ENCODE measurements at regions not wholly inside any gene's neighbourhood (a gene's known extent, or its start where the extent isn't known, plus 50 kb on each side); places are given as distances from the start of the nearest gene placed in this dataset.

- DNase-seq, result no peak
These were observed 115.6 kb upstream of the PTPN1 start for GRCh38 chr20:50394569-50394968.

DNA sequence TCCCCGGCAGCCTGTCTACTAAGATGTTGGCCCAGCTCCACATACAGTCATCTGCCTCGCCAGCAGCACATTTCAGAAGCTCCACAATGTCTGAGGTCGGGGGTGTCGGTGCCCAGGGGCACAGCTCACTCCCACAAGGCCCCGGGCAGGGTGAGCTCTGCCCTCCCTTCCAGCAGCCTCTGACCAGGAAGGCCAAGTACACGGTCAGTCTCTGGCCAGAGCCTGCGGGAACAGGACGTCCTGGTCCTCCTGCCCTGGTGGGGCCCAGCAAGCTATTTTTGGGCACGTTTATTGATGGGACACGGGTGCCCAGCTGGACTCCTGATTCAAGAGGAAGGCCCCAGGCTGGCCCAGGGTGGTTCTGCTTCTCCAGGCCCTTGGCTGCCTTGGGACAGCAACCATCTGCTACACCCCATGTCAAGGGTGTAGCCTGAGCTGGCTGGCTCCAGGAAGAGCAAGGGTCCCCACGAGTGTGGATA, 114.9 kb upstream of the PTPN1 start:
- no peak for DNase-seq

GRCh38 chr20:50395914-50396488, 114.2 kb upstream of the PTPN1 start:
- no peak for DNase-seq

DNA sequence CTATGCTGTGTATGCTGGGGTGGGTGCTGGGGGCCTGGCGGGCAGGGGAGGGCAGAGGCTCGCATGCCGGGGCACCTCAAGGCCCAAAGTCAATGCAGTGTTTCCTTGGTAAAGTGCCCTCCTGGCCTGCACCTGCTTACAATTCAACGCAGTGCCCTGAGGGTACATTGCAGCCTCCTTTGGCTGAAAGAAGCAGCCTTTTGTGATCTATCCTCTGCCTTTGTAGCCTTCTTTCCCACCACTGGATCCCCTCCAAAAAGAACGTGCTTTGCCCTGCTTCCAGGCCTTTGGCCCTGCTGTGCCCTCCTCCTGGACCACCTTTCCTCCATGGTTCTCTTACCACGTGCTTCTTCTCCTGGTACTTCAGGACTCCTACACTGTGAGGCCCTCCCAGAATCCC, 113.6 kb upstream of the PTPN1 start:
- DNase-seq, result no peak

DNA sequence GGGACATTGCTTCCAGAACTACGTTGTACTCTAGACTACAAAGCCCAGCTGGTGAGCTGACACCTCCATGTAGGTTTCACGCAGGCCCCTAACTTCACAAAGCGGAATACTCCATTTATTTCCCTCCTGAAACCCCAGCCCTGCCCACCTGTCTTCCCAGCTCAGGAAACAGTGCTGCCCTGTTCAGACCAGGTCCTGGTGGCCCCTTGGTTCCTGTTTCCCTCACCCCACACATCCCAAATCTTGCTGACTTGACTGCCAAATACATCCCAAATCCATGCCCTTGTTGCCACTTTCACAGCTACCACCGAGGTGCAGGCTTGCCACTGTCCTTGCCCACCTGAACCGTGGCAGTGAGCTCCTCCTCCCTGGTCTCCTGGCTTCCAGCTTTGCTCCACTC, 113.1 kb upstream of the PTPN1 start:
- no peak for DNase-seq

DNA sequence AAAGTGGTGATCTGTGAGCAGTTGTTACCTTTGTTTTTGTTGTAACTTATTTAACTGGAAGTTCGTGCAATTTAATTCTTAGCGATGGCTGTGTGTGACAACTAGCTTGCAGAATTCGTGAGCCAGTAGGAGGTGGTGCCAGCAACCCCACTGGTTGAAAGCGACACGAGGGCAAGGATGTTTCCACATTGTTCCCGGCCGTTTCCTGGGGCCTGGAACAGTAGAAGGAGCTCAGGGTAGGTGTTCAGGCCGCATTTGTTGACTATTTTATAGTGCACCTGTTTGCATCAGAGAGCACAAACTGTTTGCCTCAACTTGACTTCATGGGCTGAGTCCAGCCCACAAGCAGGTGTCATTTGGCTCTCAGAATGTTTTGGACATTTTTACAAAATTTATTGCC, 112.1 kb upstream of the PTPN1 start:
- DNase-seq, result no peak

DNA sequence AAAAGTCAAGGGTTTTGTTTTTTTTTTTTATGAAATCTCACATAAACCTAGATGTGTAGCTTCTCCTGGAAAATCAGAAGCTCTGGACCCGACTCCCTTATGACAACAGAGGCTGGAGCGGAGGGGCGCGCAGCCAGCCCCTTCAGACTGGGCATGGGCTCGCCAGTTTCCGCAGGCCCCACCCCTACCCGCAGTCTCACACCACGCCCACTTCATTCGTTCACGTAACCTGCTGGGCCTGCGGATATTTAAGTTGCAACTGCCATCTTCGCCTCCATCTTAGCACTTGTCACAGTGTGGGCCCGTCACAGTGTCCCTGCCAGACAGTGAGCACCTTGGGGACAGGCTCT, 111.7 kb upstream of the PTPN1 start:
- DNase-seq, result no peak

- DNase-seq, result no peak
These were observed 111.2 kb upstream of the PTPN1 start for GRCh38 chr20:50398821-50399554.

GRCh38 chr20:50399555-50399916, 110.6 kb upstream of the PTPN1 start:
- DNase-seq, result no peak

DNA sequence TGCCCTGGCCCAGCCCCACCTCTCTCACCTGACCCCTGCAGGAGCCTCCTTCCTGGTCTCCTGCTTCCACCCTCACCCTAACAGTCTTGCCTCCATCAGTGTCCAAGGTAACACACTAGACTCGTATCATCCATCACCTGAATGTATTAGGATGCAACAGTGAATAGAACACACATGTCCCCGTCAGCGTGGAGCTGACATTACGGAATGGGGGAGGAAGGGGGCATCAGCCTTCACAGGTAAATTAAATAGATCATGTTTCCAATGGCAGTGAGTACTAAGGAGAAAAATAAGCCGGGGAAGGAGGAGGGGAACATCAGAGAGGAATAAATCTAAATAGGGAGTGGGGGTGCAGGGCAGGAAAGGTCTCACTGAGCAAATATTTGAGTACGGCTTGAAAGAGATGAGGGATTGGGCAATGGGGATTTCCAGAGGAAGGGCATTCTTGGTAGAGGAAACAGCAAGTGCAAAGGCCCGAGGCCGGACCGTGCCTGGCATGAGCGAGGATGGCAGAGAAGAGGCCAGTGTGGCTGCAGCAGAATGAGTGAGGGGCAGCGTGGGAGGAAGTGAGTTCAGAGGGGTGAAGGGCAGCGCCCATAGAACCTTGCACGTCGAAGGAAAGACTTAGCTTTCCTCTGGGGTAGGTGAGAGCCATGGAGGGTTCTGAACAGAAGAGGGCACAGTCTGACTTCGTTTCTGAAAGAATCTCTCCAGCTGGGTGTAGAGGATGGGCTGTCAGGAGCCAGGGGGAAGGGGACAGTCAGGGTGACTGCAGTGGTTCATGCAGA, 110.1 kb upstream of the PTPN1 start:
- DNase-seq, result no peak

- DNase-seq, result no peak
These were observed 109.2 kb upstream of the PTPN1 start for GRCh38 chr20:50400705-50401586.

- DNase-seq, result no peak
These were observed 108.4 kb upstream of the PTPN1 start for GRCh38 chr20:50401587-50402418.

DNA sequence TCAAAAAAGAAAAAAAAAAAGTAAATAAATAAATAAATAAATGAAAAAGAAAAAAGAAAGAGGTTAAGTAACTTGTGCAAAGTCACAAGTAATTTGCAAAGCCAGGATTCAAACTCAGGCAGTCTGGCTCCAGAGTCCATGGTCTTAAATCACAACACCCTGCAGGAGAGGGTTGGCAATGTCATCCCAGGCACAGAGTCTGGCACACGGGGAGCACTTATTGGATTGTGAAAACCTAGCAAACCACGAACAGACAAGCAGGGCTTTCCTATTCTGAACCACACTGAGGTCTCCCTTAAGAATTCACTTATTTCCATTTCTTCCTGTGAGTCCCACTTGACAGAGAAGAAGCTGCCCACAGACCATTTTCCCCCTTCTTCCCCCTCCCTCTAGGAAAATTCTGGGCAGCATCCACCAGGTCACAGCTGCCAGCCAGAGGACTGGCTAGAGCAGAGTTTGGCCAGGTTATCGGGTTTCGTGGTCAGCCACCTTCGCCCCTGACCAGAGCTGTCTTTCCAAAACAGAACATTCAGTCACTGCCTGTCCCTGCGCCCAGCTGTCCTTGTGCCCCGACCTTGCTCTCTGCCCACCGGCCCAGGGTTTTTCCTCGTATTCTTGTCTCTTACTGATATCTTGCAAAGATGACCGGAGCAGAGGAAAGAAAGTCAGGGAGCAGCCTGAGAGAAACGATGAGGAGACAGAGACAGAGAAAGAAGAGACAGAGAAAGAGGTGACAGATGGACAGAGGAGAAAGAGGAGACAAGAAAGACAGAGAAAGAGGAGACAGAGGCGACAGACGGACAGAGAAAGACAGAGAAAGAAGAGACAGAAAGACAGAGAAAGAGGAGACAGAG, 106.4 kb upstream of the PTPN1 start:
- no peak for DNase-seq

GRCh38 chr20:50404419-50405234, 105.6 kb upstream of the PTPN1 start:
- no peak for DNase-seq

DNA sequence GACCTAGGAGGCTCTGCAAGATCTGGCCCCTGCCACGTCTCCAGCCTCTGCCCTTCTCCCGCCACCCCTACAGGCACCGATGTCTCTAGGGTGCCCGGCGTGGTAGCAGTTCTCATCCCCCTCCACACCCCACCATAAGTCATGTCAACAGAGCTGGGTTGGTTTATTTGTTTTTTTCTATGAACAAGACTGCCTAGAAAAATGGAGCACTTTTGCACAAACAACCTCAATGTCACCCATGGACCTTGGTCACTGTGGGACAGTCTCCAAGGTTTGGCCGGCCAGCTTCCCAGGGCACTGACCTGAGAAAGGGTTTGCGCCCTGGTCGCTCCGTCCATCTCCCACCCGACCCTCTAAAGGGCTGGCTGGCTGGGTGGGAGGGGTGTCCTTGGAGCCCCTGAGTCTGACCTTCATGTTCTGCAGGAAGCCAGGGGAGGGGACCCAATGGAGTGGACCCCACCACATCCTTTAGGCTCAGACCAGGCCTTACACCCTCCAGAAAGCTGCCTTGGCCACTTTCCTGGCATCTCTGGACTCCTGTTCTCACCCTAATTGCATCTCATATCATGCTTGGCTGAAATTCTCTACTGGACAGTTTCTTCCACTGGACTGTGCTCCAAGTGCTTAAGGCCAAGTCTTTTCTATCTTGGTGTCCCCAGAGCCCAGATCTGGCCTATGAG, 104.8 kb upstream of the PTPN1 start:
- DNase-seq, result no peak

- no peak for DNase-seq
These were observed 104.1 kb upstream of the PTPN1 start for GRCh38 chr20:50405915-50406609.

- DNase-seq, result no peak
These were observed 103.5 kb upstream of the PTPN1 start for GRCh38 chr20:50406610-50407136.

DNA sequence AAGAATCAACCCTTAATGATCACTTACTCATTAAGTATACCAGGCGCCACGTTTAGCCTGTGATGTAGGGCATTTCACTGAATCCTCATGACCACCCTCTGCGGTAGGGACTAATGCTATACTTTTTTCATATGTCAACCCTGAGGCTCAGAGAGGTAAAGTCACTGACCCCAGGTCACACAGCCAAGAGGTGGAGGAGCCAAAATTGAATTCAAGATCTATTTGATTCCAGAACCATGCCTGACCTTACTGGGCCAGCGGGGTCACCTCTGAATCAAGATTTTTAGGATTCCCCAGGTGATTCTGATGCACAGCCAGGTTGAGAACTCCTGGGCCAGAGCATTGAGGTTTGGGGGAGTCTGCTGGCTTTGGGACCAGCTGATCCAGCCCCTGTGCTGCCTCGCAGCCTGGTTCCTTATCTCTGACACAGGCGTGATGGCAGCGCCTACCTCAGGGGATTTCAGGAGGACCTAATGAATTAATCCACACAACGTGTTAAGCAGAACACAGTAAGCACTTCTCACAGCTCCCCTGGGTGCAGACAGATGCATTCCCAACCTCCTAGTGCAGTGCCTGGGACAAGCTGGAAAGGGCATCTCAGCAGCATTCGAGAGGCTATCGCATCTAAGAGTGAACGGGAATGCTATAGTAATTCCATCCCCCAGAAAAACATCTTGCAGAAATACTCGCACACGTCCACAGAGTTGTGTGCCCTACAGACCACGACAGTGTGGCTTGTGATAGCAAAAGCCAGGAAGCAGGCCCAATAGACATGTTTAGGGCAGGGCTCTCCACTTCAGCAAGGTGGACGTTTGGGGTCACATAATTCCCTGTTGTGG, 101.4 kb upstream of the PTPN1 start:
- DNase-seq, result no peak
